SK-N-SH treated with all-trans-retinoic acid at 6 μM for 48 hours (cell line): ENCODE measurements at regions not wholly inside any gene's neighbourhood (a gene's known extent, or its start where the extent isn't known, plus 50 kb on each side); places are given as distances from the start of the nearest gene placed in this dataset.

Experiments used
- ATAC-seq: fragments of 200-7000 bp; cut with Tn5 transposase; 3 replicates; pipeline ENCODE4 v1.9.1; 2020; ENCODE audit warnings: mild to moderate bottlenecking, moderate library complexity
- BACH2 ChIP-seq: fragments of 250-450 bp; sonication (Bioruptor Pico); IDR thresholded peaks from 2 replicates; pipeline ENCODE4 v1.9.0; 2021; ENCODE audit warnings: mild to moderate bottlenecking, borderline replicate concordance
- CSDC2 ChIP-seq: fragments of 250-450 bp; sonication (Bioruptor Pico); IDR thresholded peaks from 2 replicates; pipeline ENCODE4 v1.5.0; 2020; ENCODE audit warnings: mild to moderate bottlenecking, moderate library complexity
- ESRRG ChIP-seq: fragments of 250-450 bp; sonication (Bioruptor Pico); IDR thresholded peaks from 2 replicates; pipeline ENCODE4 v1.6.1; 2021; ENCODE audit warnings: mild to moderate bottlenecking
- GLIS3 ChIP-seq: fragments of 250-450 bp; sonication (Bioruptor Pico); IDR thresholded peaks from 2 replicates; pipeline ENCODE4 v1.5.0; 2020; ENCODE audit warnings: mild to moderate bottlenecking, moderate library complexity
- ISL1 ChIP-seq: fragments of 250-450 bp; sonication (Bioruptor Pico); IDR thresholded peaks from 2 replicates; pipeline ENCODE4 v2.1.2; 2022; ENCODE audit warnings: mild to moderate bottlenecking, moderate library complexity
- OSR1 ChIP-seq: fragments of 250-450 bp; sonication (Bioruptor Pico); IDR thresholded peaks from 2 replicates; pipeline ENCODE4 v1.8.0; 2022; ENCODE audit warnings: moderate library complexity, mild to moderate bottlenecking, inconsistent platforms
- PATZ1 ChIP-seq: fragments of 250-450 bp; sonication (Bioruptor Pico); IDR thresholded peaks from 2 replicates; pipeline ENCODE4 v1.8.0; 2020; ENCODE audit warnings: mild to moderate bottlenecking, moderate library complexity, borderline replicate concordance
- RARB ChIP-seq: fragments of 250-450 bp; sonication (Bioruptor Pico); IDR thresholded peaks from 2 replicates; pipeline ENCODE4 v1.8.0; 2021; ENCODE audit warnings: mild to moderate bottlenecking, moderate library complexity
- SNAI2 ChIP-seq: fragments of 250-450 bp; sonication (Bioruptor Pico); IDR thresholded peaks from 2 replicates; pipeline ENCODE4 v1.5.0; 2020; ENCODE audit warnings: mild to moderate bottlenecking, moderate library complexity
- TCF4 ChIP-seq: fragments of 250-450 bp; sonication (Bioruptor Pico); IDR thresholded peaks from 2 replicates; pipeline ENCODE4 v1.8.0; 2021; ENCODE audit warnings: mild to moderate bottlenecking, moderate library complexity, borderline replicate concordance
- TOX ChIP-seq: fragments of 250-450 bp; sonication (Bioruptor Pico); IDR thresholded peaks from 2 replicates; pipeline ENCODE4 v1.8.0; 2021; ENCODE audit warnings: mild to moderate bottlenecking, moderate library complexity, borderline replicate concordance
- TSHZ2 ChIP-seq: fragments of 250-450 bp; sonication (Bioruptor Pico); IDR thresholded peaks from 2 replicates; pipeline ENCODE4 v1.5.0; 2020; ENCODE audit warnings: mild to moderate bottlenecking, moderate library complexity
- ZC3H10 ChIP-seq: fragments of 250-450 bp; sonication (Bioruptor Pico); IDR thresholded peaks from 2 replicates; pipeline ENCODE4 v1.5.1; 2021; ENCODE audit warnings: mild to moderate bottlenecking, moderate library complexity
- ZFP3 ChIP-seq: fragments of 250-450 bp; sonication (Bioruptor Pico); IDR thresholded peaks from 2 replicates; pipeline ENCODE4 v1.5.0; 2020; ENCODE audit warnings: mild to moderate bottlenecking, moderate library complexity
- ZFP30 ChIP-seq: fragments of 450-650 bp; formaldehyde crosslinking; IDR thresholded peaks from 2 replicates; pipeline ENCODE4 v1.5.0; 2022; ENCODE audit warnings: mild to moderate bottlenecking, moderate library complexity
- ZNF565 ChIP-seq: fragments of 450-650 bp; formaldehyde crosslinking; conservative IDR thresholded peaks from 2 replicates; pipeline ENCODE4 v1.5.0; 2020; ENCODE audit warnings: low read depth, mild to moderate bottlenecking, moderate library complexity
- ZNF70 ChIP-seq: fragments of 450-650 bp; formaldehyde crosslinking; IDR thresholded peaks from 2 replicates; pipeline ENCODE4 v1.5.0; 2020; ENCODE audit warnings: mild to moderate bottlenecking, moderate library complexity
- ZNF8 ChIP-seq: fragments of 450-650 bp; formaldehyde crosslinking; IDR thresholded peaks from 2 replicates; pipeline ENCODE4 v1.5.0; 2020; ENCODE audit warnings: mild to moderate bottlenecking, moderate library complexity
- TF ChIP-seq, protein P1 (sequence below): fragments of 250-450 bp; sonication (Bioruptor Pico); IDR thresholded peaks from 2 replicates; pipeline ENCODE4 v1.5.1; 2021; ENCODE audit warnings: mild to moderate bottlenecking, moderate library complexity
- TF ChIP-seq, protein P2 (sequence below): fragments of 250-450 bp; sonication (Bioruptor Pico); IDR thresholded peaks from 2 replicates; pipeline ENCODE4 v1.8.0; 2021; ENCODE audit warnings: low read depth, mild to moderate bottlenecking, moderate library complexity, borderline replicate concordance
- TF ChIP-seq, protein P3 (sequence below): fragments of 250-450 bp; sonication (Bioruptor Pico); IDR thresholded peaks from 2 replicates; pipeline ENCODE4 v1.5.1; 2020; ENCODE audit warnings: low read depth, mild to moderate bottlenecking, moderate library complexity

- no peak for TF ChIP-seq CSDC2 (CRISPR knock-in tag)
- no peak for TF ChIP-seq BACH2
- no peak for TF ChIP-seq GLIS3 (CRISPR knock-in tag)
- no peak for TF ChIP-seq ZFP30 (CRISPR knock-in tag)
- TF ChIP-seq PATZ1 = no peak
- TF ChIP-seq ZNF8 (CRISPR knock-in tag) = no peak
- no peak for TF ChIP-seq TSHZ2 (CRISPR knock-in tag)
- no peak for TF ChIP-seq ISL1 (CRISPR knock-in tag)
- no peak for TF ChIP-seq RARB (CRISPR knock-in tag)
- TF ChIP-seq, protein P1, sequence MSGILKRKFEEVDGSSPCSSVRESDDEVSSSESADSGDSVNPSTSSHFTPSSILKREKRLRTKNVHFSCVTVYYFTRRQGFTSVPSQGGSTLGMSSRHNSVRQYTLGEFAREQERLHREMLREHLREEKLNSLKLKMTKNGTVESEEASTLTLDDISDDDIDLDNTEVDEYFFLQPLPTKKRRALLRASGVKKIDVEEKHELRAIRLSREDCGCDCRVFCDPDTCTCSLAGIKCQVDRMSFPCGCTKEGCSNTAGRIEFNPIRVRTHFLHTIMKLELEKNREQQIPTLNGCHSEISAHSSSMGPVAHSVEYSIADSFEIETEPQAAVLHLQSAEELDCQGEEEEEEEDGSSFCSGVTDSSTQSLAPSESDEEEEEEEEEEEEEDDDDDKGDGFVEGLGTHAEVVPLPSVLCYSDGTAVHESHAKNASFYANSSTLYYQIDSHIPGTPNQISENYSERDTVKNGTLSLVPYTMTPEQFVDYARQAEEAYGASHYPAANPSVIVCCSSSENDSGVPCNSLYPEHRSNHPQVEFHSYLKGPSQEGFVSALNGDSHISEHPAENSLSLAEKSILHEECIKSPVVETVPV (CRISPR knock-in tag) = no peak
- TF ChIP-seq ZC3H10 = no peak
- no peak for TF ChIP-seq ZFP3 (CRISPR knock-in tag)
- TF ChIP-seq ZNF565 (CRISPR knock-in tag) = no peak
- TF ChIP-seq, all 23 proteins: peak for 0
- ATAC-seq = no peak
Measured at GRCh38 chr5:159743234-159743633, 173.0 kb upstream of the ADRA1B start.

GRCh38 chr5:159746707-159747106 lies 169.6 kb upstream of the ADRA1B start:
- no peak for ATAC-seq
- TF ChIP-seq CSDC2 (CRISPR knock-in tag) = no peak
- TF ChIP-seq, protein P1 (CRISPR knock-in tag) = no peak
- TF ChIP-seq ESRRG = no peak
- TF ChIP-seq, protein P2, sequence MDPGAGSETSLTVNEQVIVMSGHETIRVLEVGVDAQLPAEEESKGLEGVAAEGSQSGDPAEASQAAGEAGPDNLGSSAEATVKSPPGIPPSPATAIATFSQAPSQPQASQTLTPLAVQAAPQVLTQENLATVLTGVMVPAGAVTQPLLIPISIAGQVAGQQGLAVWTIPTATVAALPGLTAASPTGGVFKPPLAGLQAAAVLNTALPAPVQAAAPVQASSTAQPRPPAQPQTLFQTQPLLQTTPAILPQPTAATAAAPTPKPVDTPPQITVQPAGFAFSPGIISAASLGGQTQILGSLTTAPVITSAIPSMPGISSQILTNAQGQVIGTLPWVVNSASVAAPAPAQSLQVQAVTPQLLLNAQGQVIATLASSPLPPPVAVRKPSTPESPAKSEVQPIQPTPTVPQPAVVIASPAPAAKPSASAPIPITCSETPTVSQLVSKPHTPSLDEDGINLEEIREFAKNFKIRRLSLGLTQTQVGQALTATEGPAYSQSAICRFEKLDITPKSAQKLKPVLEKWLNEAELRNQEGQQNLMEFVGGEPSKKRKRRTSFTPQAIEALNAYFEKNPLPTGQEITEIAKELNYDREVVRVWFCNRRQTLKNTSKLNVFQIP (CRISPR knock-in tag) = no peak
- TF ChIP-seq TCF4 = no peak
- no peak for TF ChIP-seq GLIS3 (CRISPR knock-in tag)
- no peak for TF ChIP-seq TSHZ2 (CRISPR knock-in tag)
- TF ChIP-seq, protein P3, sequence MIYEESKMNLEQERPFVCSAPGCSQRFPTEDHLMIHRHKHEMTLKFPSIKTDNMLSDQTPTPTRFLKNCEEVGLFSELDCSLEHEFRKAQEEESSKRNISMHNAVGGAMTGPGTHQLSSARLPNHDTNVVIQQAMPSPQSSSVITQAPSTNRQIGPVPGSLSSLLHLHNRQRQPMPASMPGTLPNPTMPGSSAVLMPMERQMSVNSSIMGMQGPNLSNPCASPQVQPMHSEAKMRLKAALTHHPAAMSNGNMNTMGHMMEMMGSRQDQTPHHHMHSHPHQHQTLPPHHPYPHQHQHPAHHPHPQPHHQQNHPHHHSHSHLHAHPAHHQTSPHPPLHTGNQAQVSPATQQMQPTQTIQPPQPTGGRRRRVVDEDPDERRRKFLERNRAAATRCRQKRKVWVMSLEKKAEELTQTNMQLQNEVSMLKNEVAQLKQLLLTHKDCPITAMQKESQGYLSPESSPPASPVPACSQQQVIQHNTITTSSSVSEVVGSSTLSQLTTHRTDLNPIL = no peak
- no peak for TF ChIP-seq OSR1 (CRISPR knock-in tag)
- no peak for TF ChIP-seq PATZ1
- no peak for TF ChIP-seq BACH2
- no peak for TF ChIP-seq SNAI2
- no peak for TF ChIP-seq TOX (CRISPR knock-in tag)
- no peak for TF ChIP-seq ZFP3 (CRISPR knock-in tag)
- no peak for TF ChIP-seq ZNF70 (CRISPR knock-in tag)
- TF ChIP-seq, all 23 proteins: peak for 0
